Lung microvascular endothelial cell (primary cell): ENCODE measurements at regions not wholly inside any gene's neighbourhood (a gene's known extent, or its start where the extent isn't known, plus 50 kb on each side); places are given as distances from the start of the nearest gene placed in this dataset.
"Not testable (repeated sequence)": the region's sequence is repeated elsewhere in the genome, so short reads cannot be mapped to it uniquely, and the experiment has no call there.

Source experiments
- DNase-seq, 2 donors: peaks; one replicate each; pipeline versions ENCODE4 v3.0.0 to v3.0.0-alpha.2; 2010; ENCODE audit warnings: low read depth in 2 of 2

DNA sequence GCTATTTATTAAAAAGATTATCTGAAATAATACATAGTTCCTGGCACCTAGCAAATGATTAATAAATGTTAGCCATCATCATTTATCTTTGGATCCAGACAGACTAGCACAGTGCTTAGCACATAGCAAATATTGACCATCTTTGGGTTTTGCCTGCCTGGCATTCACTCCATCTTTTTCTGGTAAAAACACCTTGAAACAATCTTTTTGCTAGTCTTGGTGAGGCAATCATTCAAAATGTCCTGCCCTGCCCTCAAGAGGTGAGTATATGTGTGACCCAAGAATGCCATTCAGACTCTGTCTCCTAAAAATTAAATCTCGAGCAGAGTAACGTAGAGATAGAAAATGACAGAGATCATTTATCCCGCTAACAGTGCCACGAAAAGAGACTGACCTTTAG, 78.3 kb upstream of the ZNF280D start:
- no peak for DNase-seq

DNA sequence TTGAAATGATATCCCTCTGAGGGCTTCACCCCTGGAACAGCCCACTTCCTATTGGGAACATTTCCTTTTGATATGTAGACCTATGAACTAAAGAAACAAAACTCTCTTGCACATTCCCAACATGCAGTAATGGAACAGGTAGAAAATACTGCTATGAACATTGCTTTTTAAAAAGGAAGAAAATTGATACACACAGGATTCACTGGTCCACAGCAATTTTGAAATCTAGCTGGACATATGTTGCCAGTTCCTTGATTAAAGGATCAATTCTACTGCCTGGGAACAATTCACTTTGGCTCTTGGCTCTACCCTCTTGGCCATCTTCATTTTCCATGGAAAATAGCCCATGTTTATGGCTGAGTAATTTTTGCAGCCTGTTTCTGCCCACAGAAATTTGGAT, 74.9 kb upstream of the ZNF280D start:
- DNase-seq = no peak

DNA sequence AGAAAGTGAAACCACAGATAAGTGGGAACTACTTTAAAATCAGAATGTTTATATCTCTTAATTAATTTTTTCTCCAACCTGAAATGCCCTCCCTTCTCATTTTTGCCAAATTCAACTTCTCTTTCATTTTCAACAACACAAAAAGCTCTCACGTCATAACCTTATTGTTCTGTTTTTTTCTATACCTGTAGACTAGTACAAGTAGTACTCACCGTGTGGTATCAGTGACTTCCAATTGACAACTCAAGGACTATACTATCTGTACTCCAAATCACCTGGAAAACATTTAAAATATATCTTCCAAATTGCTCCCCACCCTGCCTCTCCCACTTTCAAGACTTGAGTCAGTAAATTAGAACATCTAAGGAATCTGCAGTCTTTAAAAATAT, 72.8 kb upstream of the ZNF280D start:
- DNase-seq = no peak

DNA sequence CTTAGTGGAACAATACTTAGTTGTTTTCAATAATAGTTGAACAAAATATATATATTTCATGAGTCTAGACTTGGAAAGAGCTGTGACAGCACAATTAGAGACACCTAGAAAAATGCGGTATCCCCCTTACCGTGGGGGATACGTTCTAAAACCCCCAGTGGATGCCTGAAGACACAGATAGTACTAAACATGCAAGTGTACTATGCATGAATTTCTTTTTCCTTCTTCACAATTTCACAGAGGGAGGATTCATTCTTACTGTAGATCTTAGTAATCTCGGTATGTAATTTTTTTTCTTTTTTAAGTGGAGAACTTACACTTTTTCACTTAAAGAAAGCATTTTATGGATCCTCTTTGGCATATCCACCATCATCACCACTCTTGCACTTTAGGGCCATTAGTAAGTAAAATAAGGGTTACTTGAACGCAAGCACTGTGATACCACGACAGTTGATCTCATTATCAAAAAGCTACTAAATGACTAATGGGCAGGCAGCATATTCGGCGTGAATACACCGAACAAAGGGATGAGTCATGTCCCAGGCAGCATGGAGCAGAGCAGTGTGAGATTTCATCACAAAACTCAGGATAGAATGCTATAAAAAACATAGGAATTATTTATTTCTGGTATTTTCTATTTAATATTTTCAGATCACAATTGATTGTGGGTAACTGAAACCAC, 72.3 kb upstream of the ZNF280D start:
- peak; percentile 91 to 92 for DNase-seq

DNA sequence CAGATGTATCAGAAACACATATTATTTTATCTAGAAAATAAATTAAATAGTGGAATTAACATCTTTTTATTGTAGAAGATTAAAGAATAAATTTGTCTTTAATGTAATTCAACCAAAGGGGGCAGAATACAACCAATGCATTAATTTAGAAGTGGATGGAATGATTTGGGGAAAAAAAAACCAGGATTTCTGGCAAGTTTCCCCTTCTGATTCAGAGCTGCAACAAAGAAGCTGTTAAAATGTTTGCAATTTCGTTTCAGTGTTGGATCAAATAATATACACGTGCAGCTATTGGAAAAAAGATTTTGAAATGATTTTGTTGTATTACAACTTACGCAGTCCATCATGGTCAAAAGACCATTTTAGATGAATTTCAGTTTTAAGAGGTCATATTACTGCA, 71.6 kb upstream of the ZNF280D start:
- peak in 1 of 2 donors; percentile 38 for DNase-seq

DNA sequence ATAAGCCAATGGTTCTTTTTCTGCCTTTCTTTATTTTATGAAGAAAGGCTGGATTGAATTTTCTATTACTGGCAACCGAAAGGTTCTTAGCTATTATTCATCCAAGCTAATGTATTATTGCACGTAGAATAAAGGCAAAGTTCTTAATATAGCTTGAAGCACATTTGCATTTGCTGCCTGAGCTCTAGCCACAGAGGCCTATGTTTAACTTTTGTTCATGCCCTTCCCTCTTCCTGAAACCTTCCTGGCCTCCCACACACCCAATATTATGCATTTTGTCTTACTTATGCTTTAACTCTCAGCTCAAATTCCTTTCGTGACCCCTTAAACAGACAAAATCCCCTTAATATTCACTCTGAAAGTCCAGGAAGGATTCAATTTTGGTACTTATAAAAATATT, 71.0 kb upstream of the ZNF280D start:
- DNase-seq = no peak

DNA sequence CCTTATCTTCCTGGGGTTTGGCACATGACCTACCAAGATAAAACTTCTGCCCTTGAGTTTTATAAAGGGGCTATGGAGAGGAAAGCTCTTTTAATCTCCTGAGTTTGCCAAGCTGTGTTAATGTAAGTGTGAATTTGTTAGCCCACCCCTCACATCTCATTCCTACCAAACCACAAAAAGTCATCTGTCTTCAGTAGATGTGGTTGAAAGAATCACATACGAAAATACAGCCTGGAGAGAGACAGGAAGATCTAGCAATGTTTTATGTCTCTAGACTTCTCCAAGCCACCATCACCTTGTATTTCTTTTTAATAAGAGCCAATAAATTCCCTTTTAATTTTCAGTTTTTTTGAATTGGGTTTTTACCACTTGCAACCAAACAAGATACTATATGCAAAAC, 68.9 kb upstream of the ZNF280D start:
- DNase-seq = no peak

DNA sequence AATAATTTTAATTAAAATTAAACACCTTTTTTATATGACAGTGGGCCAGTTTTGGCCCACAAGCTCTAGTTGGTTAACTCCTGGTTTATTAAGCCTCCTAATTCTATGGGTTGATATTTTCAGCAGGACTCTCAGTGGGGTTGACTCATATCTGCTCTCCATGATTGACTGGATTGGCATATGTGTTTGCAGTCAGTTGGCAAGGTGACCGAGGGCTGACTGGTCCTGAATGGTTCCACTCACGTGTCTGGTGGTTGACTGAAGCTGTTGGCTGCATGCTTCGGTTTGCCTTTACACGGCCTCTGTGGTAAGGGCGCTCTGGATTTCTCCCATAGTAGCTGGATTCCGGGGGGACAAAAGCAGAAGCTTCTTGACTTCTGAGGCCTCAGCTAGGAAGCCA, 65.3 kb upstream of the ZNF280D start:
- no peak for DNase-seq

DNA sequence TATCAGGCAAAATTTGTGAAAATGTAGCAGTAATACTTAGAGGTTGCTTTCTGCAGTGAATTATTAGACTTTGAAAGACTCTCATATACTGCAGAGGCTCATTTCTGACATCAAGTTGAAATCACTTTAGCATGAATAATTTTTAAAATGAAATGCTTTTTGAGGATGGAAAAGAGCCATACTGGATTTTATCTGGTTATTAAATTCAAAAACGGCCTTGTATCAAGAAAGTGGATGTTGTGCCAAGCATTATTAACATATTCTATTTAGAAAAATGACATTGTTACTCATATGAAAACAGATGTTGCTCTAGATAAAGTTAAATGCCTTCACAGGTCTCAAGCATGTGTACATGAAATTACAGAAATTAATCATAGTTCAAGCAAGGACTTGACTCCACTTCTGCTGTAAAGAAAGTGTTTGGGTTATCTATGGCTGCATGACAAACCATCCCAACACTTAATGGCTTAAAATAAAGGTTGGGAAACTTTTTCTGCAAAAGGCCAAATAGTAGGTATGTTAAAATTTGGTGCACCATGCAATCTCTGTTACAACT, 64.5 kb upstream of the ZNF280D start:
- DNase-seq = no peak

DNA sequence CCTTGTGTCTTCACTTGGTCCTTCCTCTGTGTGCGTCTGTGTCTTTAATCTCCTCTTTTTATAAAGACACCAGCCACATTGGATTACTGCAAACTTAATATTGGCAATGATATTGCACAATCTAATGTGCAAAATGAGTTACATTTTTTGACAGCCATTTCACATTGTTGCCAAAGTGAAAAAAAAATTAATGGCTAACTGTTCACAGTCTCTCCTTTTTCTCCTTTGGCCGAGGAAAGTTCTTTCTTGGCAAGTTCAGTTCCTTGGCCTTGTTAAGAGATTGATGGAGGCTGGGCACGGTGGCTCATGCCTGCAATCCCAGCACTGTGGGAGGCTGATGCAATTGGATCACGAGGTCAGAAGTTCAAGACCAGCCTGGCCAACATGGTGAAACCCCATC, 62.2 kb upstream of the ZNF280D start:
- no peak for DNase-seq

DNA sequence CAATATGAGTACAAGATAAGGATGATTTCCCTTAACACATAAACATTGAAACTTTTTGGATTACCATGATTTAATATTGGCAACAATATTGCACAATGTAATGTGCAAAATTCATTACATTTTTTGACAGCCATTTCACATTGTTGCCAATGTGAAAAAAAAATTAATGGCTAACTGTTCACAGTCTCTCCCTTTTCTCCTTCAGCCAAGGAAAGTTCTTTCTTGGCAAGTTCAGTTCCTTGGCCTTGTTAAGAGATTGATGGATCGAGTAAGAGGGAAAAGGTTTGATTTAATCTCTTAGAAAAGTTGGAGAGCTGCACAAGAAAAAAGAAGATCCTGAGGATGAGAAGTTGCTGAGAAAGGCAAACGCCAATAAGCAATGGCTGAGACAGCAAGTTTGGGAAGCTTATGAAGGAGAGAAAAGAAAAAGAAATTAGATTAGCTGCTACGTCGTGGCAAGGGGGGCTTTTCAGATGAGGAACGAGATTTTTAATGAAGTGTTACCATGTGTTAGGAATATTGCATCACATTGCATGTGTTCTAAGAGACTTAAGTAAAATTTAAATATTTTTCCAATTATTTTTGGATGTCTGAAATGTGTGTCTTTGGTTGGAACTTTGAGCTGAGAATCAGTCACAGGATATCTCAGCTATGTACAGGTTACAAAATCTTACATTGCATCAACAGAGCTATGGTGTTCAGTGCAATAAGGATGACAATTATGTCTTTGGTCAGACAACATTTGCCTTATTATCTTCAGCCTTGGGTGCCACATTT, 61.4 kb upstream of the ZNF280D start:
- DNase-seq = no peak

DNA sequence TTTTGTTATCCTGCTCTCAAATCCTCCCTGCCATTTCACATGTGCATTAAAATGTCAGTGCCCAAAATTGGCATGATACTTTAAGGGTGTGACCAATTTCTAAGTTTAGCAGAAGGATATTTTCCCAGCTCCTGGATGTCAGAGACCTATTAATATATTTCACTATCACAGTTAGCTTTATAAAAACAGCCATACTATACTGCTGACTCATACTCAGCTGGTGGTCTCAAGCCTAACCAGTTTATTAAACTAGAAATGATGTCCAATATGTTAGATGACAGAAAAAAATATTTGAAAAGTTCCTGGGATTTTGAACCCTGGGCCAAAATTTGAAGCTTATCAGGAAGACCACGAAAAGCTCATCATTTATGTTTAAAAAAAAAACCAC, 60.9 kb upstream of the ZNF280D start:
- DNase-seq = no peak

DNA sequence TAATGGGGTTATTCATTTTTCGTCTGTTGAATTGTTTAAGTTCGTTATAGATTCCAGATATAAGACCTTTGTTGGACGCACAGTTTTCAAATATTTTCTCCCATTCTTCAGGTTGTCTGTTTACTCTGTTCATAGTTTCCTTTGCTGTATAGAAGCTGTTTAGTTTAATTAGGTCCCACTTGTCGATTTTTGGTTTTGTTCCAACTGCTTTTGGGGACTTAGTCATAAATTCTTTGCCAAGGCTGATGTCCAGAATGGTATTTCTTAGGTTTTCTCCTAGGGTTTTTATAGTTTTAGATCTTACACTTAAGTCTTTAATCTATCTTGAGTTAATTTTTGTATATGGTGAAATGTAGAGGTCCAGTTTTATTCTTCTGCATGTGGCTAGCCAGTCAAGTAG, 58.9 kb upstream of the ZNF280D start:
- no peak for DNase-seq

DNA sequence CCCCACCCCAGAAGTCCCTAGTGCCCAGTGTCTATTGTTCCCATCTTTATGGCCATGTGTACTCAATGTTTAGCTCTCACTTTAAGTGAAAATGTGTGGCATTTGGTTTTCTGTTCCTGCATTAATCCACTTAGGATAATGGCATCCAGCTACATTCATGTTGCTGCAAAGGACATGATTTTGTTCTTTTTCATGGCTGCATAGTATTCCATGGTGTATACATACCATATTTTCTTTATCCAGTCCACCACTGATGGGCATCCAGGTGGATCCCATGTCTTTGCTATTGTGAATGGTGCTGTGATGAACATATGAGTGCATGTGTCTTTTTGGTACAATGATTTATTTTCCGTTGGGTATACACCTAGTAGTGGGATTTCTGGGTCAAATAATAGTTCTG, 58.2 kb upstream of the ZNF280D start:
- DNase-seq = not testable (repeated sequence)

DNA sequence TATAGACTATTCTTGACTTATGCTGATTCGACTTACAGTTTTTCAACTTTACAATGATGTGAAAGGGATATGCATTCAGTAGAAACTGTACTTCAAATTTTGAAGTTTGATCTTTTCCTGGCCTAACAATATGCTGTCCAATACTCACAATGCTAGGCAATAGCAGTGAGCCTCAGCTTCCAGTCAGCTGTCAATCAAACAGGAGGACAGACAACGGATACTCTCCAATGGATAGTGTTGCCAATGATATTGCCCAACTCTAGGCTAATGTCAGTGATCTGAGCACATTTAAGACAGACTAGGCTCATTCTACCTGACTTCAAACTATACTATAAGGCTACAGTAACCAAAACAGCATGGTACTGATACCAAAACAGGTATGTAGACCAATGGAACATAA, 55.0 kb upstream of the ZNF280D start:
- DNase-seq = no peak

DNA sequence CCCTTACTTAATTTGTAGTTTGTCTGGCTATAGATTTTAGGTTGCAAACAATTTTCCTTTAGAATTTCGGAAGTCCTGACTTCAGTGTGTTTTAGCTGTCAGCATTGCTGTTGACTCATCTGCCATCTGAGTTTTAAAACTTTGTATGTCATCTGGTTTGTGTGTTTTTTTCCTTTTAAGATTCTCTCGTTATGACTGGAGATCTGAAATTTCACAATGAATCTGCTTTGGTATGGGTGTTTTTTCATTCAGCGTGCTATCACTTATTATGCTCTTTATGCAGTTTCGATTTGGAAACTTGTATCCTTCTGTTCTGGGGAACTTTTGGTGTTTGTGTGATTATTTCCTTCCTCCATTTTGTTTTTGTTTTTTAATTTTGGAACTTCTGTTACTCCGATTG, 53.7 kb upstream of the ZNF280D start:
- no peak for DNase-seq

DNA sequence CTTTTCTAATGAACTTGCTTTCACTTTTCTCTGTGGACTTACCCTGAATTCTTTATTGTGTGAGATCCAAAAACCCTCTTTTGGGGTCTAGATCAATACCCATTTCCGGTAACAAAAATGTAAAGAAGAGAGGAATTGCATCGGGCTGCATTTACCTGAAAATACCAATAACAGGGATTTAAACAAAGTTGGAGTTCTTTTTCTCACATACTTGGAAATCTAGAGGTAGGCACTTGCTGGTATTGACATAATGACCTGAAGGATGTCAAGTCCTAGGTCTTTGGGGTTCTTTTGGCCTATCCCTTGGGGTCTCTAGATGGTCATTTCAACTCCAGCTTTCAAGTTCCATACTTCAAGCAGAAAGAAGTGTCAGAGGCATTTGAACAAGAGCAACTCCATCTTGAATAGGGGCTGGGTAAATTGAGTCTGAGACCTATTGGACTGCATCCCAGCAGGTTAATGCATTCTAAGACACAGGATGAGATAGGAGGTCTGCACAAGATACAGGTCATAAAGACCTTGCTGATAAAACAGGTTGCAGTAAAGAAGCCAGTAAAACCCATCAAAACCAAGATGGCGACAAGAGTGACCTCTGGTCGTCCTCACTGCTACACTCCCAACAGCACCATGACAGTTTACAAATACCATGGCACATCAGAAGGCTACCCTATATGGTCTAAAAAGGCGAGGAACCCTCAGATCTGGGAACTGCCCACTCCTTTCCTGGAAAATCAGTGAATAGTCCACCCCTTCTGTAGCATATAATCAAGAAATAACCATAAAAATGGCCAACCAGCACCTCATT, 50.8 kb upstream of the ZNF280D start:
- no peak for DNase-seq

DNA sequence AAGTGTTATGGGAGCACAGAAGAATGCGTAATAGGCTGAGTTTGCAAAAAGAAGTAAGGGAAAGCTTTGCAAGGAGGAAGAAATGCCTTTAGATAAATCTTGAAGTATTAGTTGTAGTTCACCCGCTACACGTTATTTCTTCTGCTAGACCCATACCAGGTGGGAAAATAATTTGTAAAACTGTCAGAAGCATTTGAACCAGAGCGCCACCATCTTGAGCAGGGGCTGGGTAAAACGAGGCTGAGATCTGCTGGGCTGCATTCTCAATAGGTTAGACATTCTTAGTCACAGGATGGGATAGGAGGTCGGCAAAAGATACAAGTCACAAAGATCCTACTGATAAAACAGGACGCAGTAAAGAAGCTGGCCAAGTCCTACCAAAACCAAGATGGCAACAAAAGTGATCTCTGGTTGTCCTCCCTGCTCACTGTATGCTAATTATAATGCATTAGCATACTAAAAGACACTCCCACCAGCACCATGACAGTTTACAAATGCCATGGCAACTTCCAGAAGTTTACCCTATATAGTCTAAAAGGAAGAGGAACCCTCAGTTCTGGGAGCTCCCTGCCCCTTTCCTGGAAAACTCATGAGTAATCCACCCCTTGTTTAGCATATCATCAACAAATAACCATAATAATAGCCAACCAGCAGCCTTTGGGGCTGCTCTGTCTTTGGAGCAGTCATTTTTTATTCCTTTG, 50.0 kb upstream of the ZNF280D start:
- DNase-seq = no peak
